Right atrium auricular region (tissue), 2 donors: ENCODE measurements at regions not wholly inside any gene's neighbourhood (a gene's known extent, or its start where the extent isn't known, plus 50 kb on each side); places are given as distances from the start of the nearest gene placed in this dataset.

Source experiments
- DNase-seq: peaks from one replicate; pipeline ENCODE4 v3.0.0-alpha.2; 2019; ENCODE audit warnings: low spot score
- H3K27ac ChIP-seq, 2 donors: fragments of 200-600 bp; sonication (generic); 1 replicate in 1 of 2; 2 replicates in 1 of 2; pipeline ENCODE4 v1.5.1; 2016 to 2019
- H3K27me3 ChIP-seq, 2 donors: fragments of 200-600 bp; sonication (generic); one replicate each; pipeline versions ENCODE4 v1.5.1 to v1.6.0; 2017 to 2019
- H3K36me3 ChIP-seq: fragments of 200-600 bp; sonication (generic); one replicate; pipeline ENCODE4 v1.5.1; 2016
- H3K4me1 ChIP-seq, 2 donors: fragments of 200-600 bp; sonication (generic); one replicate each; pipeline versions ENCODE4 v1.5.1 to v1.6.0; 2017 to 2019
- H3K4me3 ChIP-seq, 2 donors: fragments of 200-600 bp; sonication (generic); 1 replicate in 1 of 2; 2 replicates in 1 of 2; pipeline ENCODE4 v1.5.1; 2017 to 2019; ENCODE audit warnings: mild to moderate bottlenecking in 1 of 2, moderate library complexity in 1 of 2
- H3K9me3 ChIP-seq, 2 donors: fragments of 200-600 bp; sonication (generic); one replicate each; pipeline ENCODE4 v1.5.1; 2019
- CTCF ChIP-seq, 2 donors: fragments of 200-600 bp; sonication (generic); IDR thresholded peaks; one replicate each; pipeline ENCODE4 v1.5.1; 2019; ENCODE audit warnings: antibody characterized with exemption in 2 of 2

GRCh38 chr2:52536929-52537460 is 1230.6 kb upstream of the CHAC2 start:
- no peak for DNase-seq
- no peak for TF ChIP-seq CTCF (IDR thresholded peaks at IDR 0.05)
- Histone ChIP-seq H3K4me3 (no peak overlapping the region), H3K27me3 (no peaks in the 10 kb centered on the region), H3K4me1 (no peaks in the 10 kb centered on the region), H3K27ac (no peak overlapping the region), H3K9me3 (no peaks in the 10 kb centered on the region), H3K36me3 (no peaks in the 10 kb centered on the region)

- Histone ChIP-seq H3K4me3 (no peak overlapping the region), H3K27me3 (no peaks in the 10 kb centered on the region), H3K27ac (no peak overlapping the region), H3K9me3 (no peaks in the 10 kb centered on the region), H3K4me1 (no peaks in the 10 kb centered on the region), H3K36me3 (no peaks in the 10 kb centered on the region)
- TF ChIP-seq CTCF (IDR thresholded peaks at IDR 0.05), result no peak
- DNase-seq, result no peak
Measured at GRCh38 chr2:52532956-52533355, 1234.6 kb upstream of the CHAC2 start.

- H3K4me1 ChIP-seq, result no peaks in the 10 kb centered on the region
- DNase-seq, result no peak
- no peak overlapping the region for H3K4me3 ChIP-seq
- TF ChIP-seq CTCF (IDR thresholded peaks at IDR 0.05), result no peak
- H3K36me3 ChIP-seq, result no peaks in the 10 kb centered on the region
- peaks cover 0 to 7% of the 10 kb centered on the region in 2 donors for H3K9me3 ChIP-seq
- no peaks in the 10 kb centered on the region for H3K27me3 ChIP-seq
- H3K27ac ChIP-seq, result no peak overlapping the region
Measured at GRCh38 chr2:52526735-52527134, 1240.9 kb upstream of the CHAC2 start.

- TF ChIP-seq CTCF (IDR thresholded peaks at IDR 0.05), result no peak
- no peak for DNase-seq
Measured at GRCh38 chr2:52520644-52521043, 1247.0 kb upstream of the CHAC2 start.

GRCh38 chr2:52518678-52519077 is 1248.9 kb upstream of the CHAC2 start:
- DNase-seq, result no peak
- Histone ChIP-seq H3K4me1 (no peaks in the 10 kb centered on the region), H3K36me3 (no peaks in the 10 kb centered on the region), H3K4me3 (no peak overlapping the region), H3K9me3 (no peaks in the 10 kb centered on the region), H3K27me3 (no peaks in the 10 kb centered on the region), H3K27ac (no peak overlapping the region)
- no peak for TF ChIP-seq CTCF (IDR thresholded peaks at IDR 0.05)

More at GRCh38 chr2:52520644-52521043, 1247.0 kb upstream of the CHAC2 start:
- H3K27me3 ChIP-seq, result no peaks in the 10 kb centered on the region
- no peak overlapping the region for H3K27ac ChIP-seq
- H3K4me1 ChIP-seq, result no peaks in the 10 kb centered on the region
- H3K9me3 ChIP-seq, result peaks cover 0 to 7% of the 10 kb centered on the region in 2 donors
- H3K4me3 ChIP-seq, result no peak overlapping the region
- H3K36me3 ChIP-seq, result no peaks in the 10 kb centered on the region

GRCh38 chr2:52512760-52513159 is 1254.8 kb upstream of the CHAC2 start:
- no peak overlapping the region for H3K27ac ChIP-seq
- no peak for DNase-seq
- H3K4me3 ChIP-seq, result no peak overlapping the region
- H3K4me1 ChIP-seq, result no peaks in the 10 kb centered on the region
- TF ChIP-seq CTCF (IDR thresholded peaks at IDR 0.05), result no peak
- no peaks in the 10 kb centered on the region for H3K9me3 ChIP-seq
- no peaks in the 10 kb centered on the region for H3K36me3 ChIP-seq
- H3K27me3 ChIP-seq, result no peaks in the 10 kb centered on the region
